Activated B cell treated with CpG ODN at 0.5 μM for 24 hours (primary cell): ENCODE measurements at regions not wholly inside any gene's neighbourhood (a gene's known extent, or its start where the extent isn't known, plus 50 kb on each side); places are given as distances from the start of the nearest gene placed in this dataset.

ENCODE experiments used
- ATAC-seq: fragments of 200-7000 bp; cut with Tn5 transposase; one replicate; pipeline ENCODE4 v1.10.0; 2021; ENCODE audit warnings: low read depth, mild to moderate bottlenecking, moderate library complexity
- CTCF ChIA-PET: fragments of 350-600 bp; sonication (Branson Sonifier 250); formaldehyde crosslinking; loops from one replicate; lab custom pipeline; 2021; ENCODE audit warnings: antibody characterized with exemption; lab: Charles Lee
- POLR2A ChIA-PET: fragments of 350-600 bp; sonication (Branson Sonifier 250); formaldehyde crosslinking; loops from one replicate; lab custom pipeline; 2021; ENCODE audit warnings: antibody characterized with exemption; lab: Charles Lee
- DNase-seq: peaks from one replicate; pipeline ENCODE4 v3.0.0; 2022
- H3K27ac Mint-ChIP-seq: one replicate; pipeline ENCODE4 v1.8.0; 2020; ENCODE audit warnings: mixed read lengths
- H3K27me3 Mint-ChIP-seq: one replicate; pipeline ENCODE4 v1.8.0; 2021; ENCODE audit warnings: mixed read lengths
- H3K36me3 Mint-ChIP-seq: one replicate; pipeline ENCODE4 v1.8.0; 2021; ENCODE audit warnings: low read depth, mixed read lengths
- H3K4me1 Mint-ChIP-seq: one replicate; pipeline ENCODE4 v1.8.0; 2021; ENCODE audit warnings: mixed read lengths
- H3K4me3 Mint-ChIP-seq: one replicate; pipeline ENCODE4 v1.8.0; 2020; ENCODE audit warnings: mild to moderate bottlenecking, mixed read lengths
- H3K9me3 Mint-ChIP-seq: one replicate; pipeline ENCODE4 v1.8.0; 2020; ENCODE audit warnings: mixed read lengths
- CTCF ChIP-seq: fragments of 200-600 bp; IDR thresholded peaks from one replicate; pipeline ENCODE4 v1.8.0; 2022; ENCODE audit warnings: antibody characterized with exemption, mild to moderate bottlenecking
- intact Hi-C: fragments of 100-400 bp; cut with micrococcal nuclease; formaldehyde crosslinking; loops from one replicate; pipeline ENCODE4 v1.15.1; 2024

DNA sequence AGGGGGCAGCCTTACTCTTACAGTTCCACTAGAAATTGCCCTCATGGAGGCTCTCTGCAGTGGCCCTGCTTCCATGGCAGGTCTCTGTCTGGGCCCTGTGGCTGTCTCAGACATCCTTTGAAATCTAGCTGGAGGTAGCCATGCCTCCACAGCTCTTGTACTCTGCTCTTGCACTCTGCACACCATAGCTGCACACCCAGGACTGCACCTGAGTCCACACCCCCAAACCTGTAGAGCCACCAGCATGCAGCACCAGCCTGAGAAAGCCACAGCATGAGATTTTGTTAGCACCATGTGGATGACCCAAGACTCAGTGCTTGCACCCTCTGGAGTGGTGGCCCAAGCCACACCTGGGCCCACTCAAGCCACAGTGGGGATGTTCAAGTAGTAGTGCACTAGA is 376.2 kb upstream of the RND3 start:
- TF ChIP-seq CTCF, result no peak
- POLR2A ChIA-PET, result no interaction called here
- H3K9me3 Mint-ChIP-seq, result peaks cover 5% of the 10 kb centered on the region
- CTCF ChIA-PET, result no interaction called here
- no peaks in the 10 kb centered on the region for H3K4me1 Mint-ChIP-seq
- no peaks in the 10 kb centered on the region for H3K27me3 Mint-ChIP-seq
- H3K36me3 Mint-ChIP-seq, result no peaks in the 10 kb centered on the region
- intact Hi-C loops, result no loop called here
- no peak for ATAC-seq
- no peak overlapping the region for H3K4me3 Mint-ChIP-seq
- no peak overlapping the region for H3K27ac Mint-ChIP-seq
- no peak for DNase-seq

DNA sequence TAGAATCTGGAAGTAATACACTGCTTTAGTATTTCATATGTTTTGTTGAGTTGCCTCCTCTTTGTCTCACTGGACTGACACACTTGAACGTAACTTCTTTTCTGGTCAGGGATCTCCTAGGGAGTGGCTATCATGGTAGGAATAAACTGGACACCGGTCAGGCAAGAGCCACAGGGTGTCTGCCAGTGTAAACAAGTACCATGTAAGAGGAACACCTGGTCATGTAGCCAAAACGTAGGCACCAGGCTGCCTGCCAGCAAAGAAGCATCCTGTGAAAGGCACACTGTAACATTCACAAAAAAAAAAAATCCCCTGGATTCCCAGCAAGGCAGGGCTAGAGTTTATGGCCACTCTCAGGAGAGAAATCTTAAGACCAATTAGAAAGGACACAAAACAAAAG is 372.8 kb upstream of the RND3 start:
- CTCF ChIA-PET, result no interaction called here
- H3K27ac Mint-ChIP-seq, result no peak overlapping the region

DNA sequence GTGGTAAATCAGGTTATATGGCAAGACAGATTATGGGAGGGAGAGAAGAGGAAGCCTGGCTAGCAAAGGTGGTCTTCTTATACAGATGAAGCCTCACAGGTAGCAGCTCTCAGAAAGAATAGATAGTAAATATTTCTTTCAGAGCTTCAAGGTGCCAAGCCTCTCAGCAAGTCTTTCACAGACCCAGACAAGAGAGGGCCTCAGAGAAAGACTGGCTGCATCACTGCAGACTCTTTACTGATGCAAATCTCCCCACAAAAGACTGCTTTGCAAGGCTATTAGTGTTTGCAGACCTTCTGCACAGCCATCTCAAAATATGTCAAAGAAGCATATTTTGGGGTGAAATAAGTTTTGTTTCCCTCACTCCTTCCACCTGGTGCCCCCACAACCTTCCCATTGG is 372.4 kb upstream of the RND3 start:
- ATAC-seq (no peak), DNase-seq (no peak)
- intact Hi-C loops, result no loop called here
- Mint-ChIP-seq H3K36me3 (no peaks in the 10 kb centered on the region), H3K9me3 (peaks cover 5% of the 10 kb centered on the region), H3K27me3 (no peaks in the 10 kb centered on the region), H3K4me3 (no peak overlapping the region), H3K4me1 (no peaks in the 10 kb centered on the region), H3K27ac (no peak overlapping the region)
- TF ChIP-seq CTCF, result no peak
- ChIA-PET CTCF (no interaction called here), POLR2A (no interaction called here)

More for the DNA sequence above, 372.8 kb upstream of the RND3 start:
- no peak for ATAC-seq
- Mint-ChIP-seq H3K4me3 (no peak overlapping the region), H3K9me3 (peaks cover 5% of the 10 kb centered on the region), H3K27me3 (no peaks in the 10 kb centered on the region), H3K4me1 (no peaks in the 10 kb centered on the region), H3K36me3 (no peaks in the 10 kb centered on the region)
- POLR2A ChIA-PET, result no interaction called here
- no peak for TF ChIP-seq CTCF
- intact Hi-C loops, result no loop called here
- no peak for DNase-seq

- intact Hi-C loops, result no loop called here
- TF ChIP-seq CTCF, result no peak
- H3K27ac Mint-ChIP-seq, result no peak overlapping the region
- CTCF ChIA-PET, result no interaction called here
- H3K27me3 Mint-ChIP-seq, result no peaks in the 10 kb centered on the region
- POLR2A ChIA-PET, result no interaction called here
- no peaks in the 10 kb centered on the region for H3K4me1 Mint-ChIP-seq
- no peaks in the 10 kb centered on the region for H3K9me3 Mint-ChIP-seq
- H3K36me3 Mint-ChIP-seq, result no peaks in the 10 kb centered on the region
- H3K4me3 Mint-ChIP-seq, result no peak overlapping the region
- ATAC-seq (no peak), DNase-seq (no peak)
These were observed 371.7 kb upstream of the RND3 start for GRCh38 chr2:150859162-150859561.

DNA sequence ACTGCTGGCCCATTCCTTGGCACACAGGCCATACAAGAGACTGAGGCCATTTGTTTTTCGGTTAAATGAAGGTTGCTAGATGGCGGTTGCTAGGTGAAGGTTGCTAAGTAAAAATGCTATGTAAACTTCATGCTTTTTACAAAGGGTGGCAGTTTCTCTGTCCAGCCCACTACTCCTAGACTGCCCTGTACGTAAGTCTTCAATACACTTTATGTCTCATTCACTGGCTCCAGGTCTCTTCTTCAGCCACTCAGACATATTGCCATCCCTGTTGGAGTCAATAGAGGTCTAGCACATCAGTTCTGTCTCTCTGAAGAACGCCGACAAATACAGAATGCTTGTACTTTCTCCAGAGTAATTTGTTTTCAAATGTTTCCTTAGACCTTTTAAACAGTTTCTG is 370.9 kb upstream of the RND3 start:
- no peaks in the 10 kb centered on the region for H3K27me3 Mint-ChIP-seq
- no peak for TF ChIP-seq CTCF
- no peaks in the 10 kb centered on the region for H3K4me1 Mint-ChIP-seq
- H3K4me3 Mint-ChIP-seq, result no peak overlapping the region
- H3K27ac Mint-ChIP-seq, result no peak overlapping the region
- intact Hi-C loops, result no loop called here
- DNase-seq, result no peak
- ChIA-PET POLR2A (no interaction called here), CTCF (no interaction called here)
- no peaks in the 10 kb centered on the region for H3K9me3 Mint-ChIP-seq
- ATAC-seq, result no peak
- no peaks in the 10 kb centered on the region for H3K36me3 Mint-ChIP-seq
